ENCODE measurements at regions not wholly inside any gene's neighbourhood (a gene's known extent, or its start where the extent isn't known, plus 50 kb on each side); places are given as distances from the start of the nearest gene placed in this dataset.

DNA sequence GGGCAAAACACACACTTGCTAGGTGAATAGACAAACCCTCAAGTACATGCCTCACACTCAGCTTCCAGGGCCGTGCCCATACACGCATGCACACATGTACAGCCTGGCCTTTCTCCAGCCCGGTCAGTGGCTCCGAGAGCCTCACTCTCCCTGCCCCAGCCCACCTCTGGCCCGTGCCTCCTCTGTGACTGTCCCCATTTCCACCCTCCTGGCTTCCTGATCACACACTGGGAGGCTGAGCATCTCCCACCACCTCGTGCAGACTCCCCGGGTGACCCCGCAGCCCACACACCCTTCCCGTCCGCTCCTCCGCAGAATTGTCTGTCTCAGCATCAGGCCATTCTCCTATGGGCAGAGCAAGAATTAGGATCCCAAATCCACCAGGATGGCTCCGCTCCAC is 634.1 kb downstream of the TBC1D22A start:
- no peak for DNase-seq

DNA sequence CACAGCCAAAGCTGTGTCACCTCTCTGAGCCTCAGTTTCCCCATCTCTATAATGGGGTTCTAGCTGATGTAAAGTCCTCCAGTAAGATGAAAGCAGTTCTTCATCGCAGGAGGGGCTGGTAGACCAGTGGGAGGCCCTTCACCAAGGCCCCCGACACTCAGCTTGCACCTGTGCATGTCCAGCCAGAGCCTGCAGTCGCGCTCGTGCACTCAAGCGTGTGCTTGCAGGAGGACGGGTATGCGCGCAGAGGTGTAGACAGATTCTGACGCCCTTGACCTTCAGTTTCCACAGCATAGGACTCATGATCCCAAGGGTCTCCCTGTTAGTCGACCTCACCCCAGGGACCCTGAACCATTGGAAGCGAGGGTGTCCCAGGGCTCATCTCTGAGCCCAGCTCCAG is 633.7 kb downstream of the TBC1D22A start:
- DNase-seq, result no peak

DNA sequence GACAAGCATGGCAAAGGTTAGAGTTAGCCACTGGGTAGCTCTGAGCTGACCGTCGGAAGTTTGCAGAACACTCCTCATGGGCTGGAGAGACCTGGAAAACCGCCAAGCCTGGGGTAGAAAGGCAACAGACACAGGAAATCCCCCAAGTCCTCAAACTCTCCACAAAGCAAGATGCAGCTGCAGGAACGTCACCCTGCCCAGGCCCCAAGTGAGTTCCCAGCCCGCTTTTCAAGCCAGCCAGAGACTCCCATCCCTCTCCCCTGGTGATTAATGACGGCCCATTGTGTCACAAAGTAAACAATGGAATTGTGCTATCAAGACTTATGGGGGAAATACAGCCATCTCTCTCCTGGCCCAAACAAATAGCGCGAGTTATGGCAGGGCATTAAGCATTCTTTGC is 633.0 kb downstream of the TBC1D22A start:
- DNase-seq, result no peak

DNA sequence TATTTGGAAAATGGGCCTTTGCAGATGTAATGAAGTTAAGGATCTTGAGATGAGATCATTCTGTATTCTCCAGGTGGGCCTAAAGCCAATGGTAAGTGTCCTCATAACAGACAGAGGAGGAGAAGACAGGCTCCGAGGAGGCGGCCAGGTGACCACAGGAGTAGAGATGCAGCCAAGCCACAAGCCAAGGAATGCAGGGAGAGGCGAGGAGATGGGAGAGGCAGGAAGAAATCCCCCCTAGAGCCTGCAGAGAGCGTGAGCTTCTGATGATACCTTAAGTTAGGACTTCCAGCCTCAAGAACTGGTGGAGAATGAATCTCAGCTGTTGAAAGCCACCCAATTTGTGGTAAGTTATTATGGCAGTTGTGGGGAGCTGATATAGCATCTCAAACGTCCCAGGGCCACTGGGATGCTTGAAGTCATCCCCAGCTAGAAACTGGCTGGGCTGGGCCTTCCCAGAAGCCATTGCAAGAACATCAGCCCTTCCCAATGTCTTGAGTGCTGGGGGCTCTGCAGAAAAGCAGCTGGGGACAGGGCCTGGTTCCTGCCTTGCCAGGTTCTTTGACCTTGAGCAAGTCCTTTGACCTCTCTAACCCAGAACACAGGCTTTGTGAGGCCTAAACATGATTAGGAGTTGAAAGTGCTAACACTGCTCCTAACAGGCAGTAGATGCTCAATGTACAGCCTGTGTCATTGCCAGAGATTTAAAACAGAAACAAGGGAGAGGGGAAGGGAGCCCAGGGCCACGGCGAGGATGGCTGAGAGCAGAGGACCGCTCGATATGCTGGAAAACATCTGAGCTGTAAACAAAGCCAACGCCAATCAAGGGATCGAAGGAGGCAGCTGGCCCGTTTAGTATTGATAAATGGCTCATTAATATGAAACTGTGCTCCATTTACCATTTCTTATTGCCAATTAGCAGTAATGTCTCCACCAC is 632.3 kb downstream of the TBC1D22A start:
- DNase-seq, result no peak

DNA sequence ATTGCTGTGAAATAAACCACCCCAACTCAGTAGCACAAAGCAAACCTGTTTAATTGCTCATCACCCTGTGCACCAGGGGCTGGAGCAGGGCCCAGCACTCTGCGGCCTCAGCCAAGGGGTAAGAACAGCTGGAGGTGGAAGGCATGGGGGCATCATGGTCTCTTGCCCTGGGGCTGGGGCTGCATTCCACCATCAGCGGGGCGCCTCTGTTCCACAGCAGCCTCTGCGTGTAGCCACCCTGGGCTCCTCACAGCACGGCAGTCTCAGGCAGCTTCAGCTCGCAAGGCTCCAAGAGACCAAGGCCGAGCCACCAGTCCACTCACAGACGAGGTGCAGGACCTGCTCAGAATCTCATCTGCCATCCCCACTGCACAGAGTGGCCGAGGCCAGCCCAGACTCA is 630.7 kb downstream of the TBC1D22A start:
- no peak for DNase-seq

DNA sequence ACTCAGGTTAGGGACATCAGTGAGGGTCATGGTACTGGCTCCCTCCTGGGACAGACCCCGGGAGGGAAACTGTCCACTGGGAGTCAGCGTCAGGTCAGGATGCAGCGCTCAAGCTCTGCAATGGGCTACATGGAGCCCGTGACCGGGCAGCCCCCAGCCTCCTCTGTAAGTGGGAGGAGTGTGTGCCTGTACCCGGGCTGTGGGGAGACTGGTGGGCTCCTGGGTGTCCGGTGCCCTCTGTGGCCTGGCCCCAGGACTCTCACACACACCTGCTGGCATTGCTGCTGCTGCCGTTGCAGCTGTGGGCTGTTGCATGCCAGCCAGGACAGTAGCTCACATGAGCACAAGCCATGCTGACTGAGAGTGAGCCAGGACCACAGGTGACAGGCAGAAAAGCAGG is 630.3 kb downstream of the TBC1D22A start:
- no peak for DNase-seq

DNA sequence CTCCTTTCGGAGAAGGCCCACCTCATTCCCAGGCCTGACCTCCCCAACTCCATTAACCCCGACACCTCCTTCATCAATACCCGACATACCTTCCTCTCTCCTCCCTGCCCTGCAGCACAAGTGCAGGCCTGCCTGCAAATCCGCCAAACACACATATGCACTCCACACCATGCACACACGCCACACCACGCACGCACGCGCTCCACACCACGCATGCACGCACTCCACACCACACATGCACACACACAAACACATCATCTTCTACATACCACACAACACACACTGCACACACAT is 629.6 kb downstream of the TBC1D22A start:
- no peak for DNase-seq

DNA sequence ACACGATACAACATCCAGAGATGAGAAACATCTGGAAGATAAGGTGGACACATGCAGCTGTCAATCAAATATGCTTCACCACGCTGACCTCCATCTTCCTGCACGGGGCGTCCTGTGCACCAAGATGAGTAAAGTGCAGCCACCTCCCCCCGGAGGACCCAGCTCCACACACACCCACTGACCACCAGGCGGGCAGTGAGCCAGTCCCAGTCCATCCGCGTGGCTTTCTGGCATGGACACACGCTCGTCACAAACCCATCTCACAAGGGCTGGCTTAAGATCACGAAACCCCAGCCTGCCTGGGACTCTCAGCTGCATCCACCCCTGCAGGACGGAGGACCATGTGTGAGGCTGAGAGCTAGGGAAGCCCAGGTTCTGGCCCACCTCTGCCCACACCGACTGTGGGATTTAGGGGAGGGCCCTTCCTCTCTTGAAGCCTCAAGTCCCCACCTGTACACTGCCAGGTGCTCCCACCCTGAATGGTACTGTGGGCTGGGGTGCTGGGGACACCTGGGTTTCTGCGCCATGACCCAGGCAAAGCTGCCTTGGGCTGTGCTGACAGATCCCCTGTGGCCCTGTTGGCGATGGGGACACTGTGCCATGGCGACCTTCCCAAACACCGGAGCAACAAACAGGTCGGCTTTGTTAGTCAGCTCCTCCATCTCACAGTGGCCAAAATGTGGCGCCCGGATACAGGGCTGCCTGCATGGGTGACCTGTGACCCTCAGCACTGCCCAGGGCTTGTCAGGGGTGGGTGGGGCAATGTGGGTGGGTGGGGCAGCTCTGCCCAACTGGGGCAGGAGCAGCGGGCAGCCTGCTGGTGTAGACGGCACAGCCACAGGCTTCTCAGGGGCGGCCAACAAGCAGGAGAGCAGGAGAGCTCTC is 629.0 kb downstream of the TBC1D22A start:
- no peak for DNase-seq

DNA sequence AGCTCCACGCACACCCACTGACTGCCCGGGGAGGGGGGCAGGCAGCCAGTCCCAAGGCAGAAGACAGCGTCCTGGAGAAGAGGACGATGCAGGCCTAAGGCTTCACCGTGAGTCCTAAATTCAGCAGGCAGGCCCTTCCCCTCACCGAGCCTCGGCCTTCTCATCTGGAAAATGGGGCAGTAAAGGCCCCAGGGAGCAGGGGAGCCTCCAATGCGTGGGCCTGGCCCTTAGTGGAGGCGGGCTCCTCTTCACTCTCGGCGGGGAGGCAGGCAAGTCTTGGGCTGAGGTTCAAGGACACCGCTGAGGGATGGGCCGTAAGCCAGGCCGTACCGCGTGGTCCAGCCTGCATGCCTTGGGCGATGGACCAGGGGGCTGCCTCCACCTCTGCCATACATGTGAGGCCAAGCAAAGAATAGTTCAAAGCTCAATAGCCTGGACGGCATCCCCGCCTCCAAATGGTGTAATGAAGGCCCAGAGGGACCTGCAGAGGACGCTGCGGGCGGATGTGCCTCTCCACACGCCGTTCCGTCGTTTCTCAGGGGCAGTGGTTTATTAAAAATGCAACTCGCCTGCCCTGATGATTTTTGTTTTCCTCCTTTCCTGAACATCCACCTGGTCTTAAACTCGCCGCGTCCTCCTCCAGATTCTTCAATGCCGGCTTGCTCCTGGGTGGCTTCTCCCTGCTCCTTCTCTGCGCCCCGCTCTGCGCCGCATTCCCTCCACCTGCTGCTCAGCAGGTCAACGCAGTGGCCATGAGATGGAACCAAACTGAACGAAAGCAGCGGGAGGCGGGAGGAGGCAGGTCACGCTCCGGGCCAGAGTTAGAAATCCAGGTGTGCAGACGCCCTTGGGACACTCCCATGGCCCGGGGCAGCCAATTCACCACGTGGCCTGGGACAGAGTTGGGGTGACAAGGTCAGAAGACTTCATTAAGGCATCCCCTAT is 627.8 kb downstream of the TBC1D22A start:
- DNase-seq, result no peak

DNA sequence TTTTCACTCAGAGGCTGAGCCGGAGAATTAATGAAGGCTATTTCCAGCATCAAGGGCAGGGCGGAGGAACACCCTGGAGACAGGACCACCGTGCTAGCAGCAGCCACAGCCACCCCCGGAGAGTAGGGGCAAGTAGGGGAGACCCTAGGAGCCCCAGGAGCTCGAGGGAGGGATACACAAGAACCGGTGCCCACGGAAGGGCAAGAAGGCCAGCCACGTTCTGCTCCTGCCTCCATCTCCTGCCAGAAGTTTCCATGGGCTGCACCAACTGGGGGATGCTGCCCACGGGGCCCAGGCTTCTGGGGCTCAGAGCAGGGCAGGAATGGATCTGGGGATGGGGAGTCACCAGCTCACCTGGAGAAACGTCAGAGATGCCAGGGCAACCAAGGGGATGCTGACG is 626.8 kb downstream of the TBC1D22A start:
- DNase-seq, result no peak

DNA sequence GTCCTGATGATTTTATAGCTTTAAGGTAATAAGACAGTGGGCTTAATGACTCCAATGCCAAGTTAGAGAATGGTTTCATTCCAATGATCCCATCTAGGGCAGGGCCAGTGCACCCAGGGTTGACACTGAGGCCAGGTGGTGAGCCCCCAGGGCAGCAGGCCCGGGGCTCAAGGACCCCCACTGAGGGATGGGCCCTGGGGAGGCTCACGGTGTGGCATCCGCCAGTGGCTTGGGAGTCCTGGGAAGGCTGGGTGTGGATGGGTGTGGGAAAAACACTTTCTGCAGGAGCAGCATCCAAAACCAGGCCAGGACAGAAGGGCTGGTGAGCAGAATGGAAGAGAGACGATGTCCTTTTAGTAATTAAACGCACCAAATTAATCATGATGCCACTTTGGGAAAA is 626.3 kb downstream of the TBC1D22A start:
- DNase-seq, result no peak

DNA sequence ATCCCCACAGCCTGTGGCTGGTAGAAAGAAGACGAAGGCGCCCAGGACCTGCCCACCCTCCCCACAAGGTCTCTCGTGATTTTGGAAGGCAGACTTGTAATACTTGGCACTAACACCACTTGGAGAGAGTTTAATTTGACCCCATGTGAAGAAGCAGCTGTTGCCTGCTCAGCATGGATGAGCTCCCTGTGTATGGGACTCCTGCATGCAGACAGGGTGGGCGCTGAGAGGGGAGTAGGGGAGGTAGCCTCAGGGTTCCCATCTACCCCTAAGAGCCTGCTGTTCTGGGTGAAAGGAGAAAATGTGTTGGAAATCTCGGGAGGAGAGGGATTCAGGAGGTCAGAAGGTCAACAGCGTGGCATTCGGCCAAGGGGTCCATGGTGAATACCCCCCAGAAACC is 625.9 kb downstream of the TBC1D22A start:
- no peak for DNase-seq

DNA sequence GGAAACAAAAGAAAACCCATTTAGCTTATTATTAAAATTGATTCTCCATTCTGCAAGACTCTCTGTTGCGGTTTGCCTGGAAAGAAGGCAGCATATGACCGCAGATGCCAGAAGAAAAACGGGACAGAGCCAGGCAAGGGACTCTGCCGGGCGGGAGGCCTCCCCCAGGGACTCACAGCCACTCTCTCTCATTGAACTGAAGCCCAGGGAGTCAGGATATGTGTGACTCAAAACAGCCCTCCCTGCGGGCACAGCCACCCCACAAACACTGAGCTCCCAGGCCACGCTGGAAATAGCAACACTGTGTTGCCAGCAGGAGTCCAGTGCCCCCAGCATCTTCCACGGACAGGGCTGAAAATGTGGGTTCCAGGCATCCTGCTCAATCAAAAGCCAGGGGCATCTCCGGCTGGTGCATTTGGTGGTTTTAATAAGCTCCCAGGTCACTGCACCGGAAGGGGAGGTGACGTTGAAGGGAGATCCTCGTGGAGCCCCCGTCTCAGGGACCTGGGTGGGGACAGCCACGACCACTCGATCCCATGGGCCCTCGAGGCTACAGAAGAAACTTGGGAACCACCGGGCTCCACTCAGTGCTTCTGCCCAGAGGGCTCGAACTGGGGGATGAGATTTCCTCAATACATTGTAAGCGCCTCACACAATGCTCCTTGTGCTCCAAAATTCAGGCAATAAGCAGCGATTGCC is 624.5 kb downstream of the TBC1D22A start:
- no peak for DNase-seq

DNA sequence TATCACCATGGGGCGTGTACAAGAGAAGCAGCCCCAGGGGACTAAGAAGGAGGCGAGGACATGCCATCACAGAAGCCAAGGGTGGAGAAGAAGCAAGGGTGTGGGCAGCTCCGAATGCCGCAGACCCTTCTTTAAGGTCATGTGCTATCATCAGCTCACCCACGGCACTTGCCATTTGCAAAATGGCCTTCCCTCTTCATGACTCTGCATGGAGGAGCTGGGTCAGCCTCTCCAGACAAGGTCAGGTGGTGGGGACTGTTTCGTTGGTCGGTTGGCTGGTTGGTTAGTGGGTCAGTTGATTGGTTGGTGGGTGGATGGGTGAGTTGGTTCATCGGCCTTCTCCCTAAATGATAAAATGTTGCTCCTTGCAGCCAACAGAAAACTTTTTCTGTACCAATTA is 622.5 kb downstream of the TBC1D22A start:
- DNase-seq, result no peak

DNA sequence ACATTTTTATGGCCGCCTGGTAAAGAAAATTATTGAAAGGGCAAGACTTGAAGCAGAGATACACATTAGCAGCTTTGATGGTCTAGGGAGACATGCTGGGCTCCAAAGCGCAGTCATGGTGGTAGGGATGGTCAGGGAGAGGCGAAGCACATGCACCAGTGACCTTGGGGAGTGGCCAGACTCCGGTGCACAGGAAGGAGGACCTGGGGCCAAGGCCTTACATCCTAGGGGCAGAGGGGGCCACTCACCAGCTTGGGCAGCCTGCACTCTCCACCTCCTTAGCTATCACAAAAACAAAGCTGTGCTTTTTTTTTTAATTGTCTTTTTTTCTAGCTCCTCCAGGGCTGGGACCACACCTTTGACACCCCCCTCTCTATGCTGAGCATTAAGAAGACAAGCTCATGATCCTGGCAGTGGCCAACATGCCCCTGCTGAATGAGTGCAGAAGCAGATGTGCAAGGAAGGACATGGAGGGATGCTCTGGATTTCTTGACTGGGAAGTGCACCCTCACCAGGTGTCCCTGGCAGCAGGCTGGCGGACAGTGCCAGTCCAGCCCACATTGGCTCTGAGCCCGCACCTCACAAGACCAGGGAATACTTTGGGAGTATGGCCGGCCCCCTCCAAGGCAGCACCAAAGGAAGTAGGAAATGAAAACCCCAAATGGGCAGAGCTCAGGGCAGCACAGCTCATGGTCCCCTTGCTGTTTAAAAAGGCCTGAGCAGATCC is 619.9 kb downstream of the TBC1D22A start:
- no peak for DNase-seq

DNA sequence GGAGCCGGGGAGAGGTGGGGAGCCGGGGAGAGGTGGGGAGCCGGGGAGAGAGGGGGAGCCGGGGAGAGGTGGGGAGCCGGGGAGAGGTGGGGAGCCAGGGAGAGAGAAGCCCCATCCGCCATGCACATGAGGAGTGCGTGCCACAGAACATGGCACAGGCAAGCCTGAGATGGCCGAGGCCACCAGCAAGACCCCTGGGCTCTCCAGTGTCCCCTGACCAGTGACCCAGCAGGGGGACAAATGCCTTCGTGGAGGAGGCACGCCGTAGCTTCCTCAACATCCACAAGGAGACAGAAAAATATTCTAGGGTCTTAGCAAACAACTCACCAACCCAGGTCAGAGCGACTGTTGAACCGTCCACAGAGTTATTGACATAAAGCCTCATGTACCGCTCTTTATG is 618.8 kb downstream of the TBC1D22A start:
- no peak for DNase-seq

DNA sequence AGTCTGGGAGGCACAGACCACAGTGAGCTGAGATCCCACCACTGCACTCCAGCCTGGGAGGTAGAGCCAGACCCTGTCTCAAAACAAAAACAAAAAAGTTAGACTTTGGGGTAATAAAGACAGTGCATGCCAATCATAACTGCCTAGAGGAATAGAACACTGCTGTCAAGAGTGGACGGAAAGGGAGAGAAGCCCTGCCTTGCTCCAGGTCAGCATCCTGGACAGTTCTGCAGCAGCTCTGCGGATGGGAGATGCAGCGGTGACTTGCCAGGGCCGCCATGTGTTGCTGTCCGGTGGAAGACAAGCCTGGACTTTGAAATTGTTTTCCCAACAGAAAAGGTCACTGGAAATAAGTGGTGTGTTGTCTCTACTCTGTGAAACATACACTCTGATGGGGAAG is 618.2 kb downstream of the TBC1D22A start:
- no peak for DNase-seq

DNA sequence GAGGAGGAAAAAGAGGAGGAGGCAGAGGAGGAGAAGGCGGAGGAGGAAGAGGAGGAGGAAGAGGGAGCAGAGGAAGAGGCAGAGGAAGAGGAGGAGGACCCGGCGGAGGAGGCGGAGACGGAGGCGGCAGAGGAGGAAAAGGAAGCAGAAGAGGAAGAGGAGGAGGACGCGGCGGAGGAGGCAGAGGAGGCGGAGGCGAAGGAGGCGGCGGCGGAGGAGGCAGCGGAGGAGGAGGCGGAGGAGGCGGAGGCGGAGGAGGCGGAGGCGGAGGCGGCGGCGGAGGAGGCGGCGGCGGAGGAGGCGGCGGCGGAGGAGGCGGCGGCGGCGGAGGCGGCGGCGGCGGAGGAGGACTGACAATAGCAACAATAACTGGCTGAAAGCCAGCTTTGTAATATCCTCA is 616.6 kb downstream of the TBC1D22A start:
- DNase-seq, result no peak

DNA sequence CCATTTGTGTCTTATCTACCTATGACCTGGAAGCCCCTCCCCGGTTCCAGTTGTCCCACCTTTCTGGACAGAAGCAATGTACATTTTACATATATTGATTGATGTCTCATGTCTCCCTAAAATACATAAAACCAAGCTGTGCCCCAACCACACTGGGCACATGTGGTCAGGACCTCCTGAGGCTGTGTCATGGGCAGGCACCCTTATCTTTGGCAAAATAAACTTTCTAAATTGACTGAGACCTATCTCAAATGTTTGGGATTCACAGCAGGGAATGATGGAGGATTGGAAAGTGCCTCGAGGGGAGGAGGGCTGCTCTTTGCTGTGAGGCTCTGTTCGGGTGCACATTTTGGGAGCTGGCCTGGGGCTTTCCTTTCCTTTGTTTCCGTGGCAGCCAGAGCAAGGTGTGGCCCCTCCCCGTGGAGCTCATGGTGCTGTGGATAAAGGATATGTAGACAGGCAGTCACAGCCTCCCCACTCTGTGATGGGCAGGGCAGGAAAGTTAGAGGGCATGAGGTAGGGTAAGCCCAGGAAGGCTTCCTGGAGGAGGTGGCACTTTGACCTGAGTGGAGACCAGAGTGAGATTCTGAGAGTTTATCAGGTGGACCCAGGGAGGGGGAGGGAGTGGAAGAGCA is 615.6 kb downstream of the TBC1D22A start:
- DNase-seq, result no peak

DNA sequence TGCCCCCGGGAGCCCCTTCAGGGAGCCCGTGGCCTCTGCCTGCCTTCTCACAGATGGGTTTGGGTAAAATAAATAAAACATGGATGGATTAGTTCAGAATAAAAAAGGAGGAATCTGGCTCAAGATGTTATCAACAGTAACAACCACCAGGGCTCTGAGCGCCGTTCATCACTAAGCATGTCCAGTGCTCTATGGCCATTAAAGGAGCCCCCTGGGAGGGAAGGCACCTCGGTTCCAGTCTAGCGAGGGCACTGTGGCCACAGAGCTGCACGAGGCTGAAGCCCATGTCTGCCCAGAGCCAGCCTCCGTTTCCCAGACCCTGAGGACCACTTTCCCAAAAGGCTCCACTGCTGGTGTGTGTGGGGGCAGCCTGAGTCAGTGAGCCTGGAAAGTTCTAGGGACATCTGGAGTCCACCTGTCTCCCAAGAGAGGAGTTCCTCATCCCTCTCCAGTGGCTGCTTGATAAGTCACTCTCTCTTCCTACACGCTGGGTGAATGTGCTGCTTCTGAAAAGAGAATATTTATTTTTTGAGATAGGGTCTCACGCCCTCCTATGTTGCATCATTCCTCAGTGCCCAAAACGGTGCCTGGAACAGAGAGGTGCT is 614.6 kb downstream of the TBC1D22A start:
- DNase-seq, result no peak

DNA sequence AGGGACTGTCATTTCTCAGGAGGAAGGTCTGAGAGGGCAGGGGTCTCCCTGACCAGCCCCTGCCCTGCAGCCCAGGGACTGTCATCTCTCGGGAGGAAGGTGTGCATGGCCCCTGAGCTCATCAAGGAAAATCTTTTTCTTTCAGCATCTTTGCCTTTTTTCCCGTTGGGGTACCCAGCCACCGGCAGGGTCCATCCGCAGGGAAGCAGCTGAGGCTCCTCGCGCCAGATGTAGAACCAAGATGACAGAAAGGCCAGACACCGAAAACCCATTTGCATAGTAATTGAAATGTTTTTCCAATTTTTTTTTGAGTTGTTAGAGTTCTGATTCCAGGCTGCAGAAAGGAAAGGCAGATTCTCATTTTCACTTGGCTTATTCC is 613.9 kb downstream of the TBC1D22A start:
- no peak for DNase-seq
